ENCODE measurements at regions not wholly inside any gene's neighbourhood (a gene's known extent, or its start where the extent isn't known, plus 50 kb on each side); places are given as distances from the start of the nearest gene placed in this dataset.
A peak's percentile ranks its signal among the peaks of the same experiment; 100 is the strongest.

- Histone ChIP-seq H3K4me2 (no peak overlapping the region), H3K4me1 (no peaks in the 10 kb centered on the region), H3K4me3 (no peak overlapping the region), H3K27ac (no peak overlapping the region), H3K9me3 (no peaks in the 10 kb centered on the region)
- ChIA-PET CTCF (no interaction called here), POLR2A (no interaction called here)
- DNase-seq (ENCODE audit: low read depth in 1 of 2, low spot score in 1 of 2), result no peak
- 59% methylated on average over 5 of the region's 5 CpGs for WGBS (ENCODE audit: missing lambda C conversion rate)
- FAIRE-seq, result no peak
- TF ChIP-seq TP53 (CRISPR knock-in tag; IDR thresholded peaks at IDR 0.05), result no peak
- TF ChIP-seq ATOH8 (CRISPR knock-in tag; IDR thresholded peaks at IDR 0.05; ENCODE audit: low read depth), result no peak
- no peak for TF ChIP-seq EHMT2 (IDR thresholded peaks at IDR 0.05; ENCODE audit: low read depth)
- no peak for TF ChIP-seq BCL3 (IDR thresholded peaks at IDR 0.05)
- TF ChIP-seq HES2 (IDR thresholded peaks at IDR 0.05), result no peak
- TF ChIP-seq NR3C1 (IDR thresholded peaks at IDR 0.05), result no peak
- no peak for TF ChIP-seq RNF2 (IDR thresholded peaks at IDR 0.05; ENCODE audit: borderline replicate concordance, low read depth)
- no peak for TF ChIP-seq ZSCAN20 (CRISPR knock-in tag; IDR thresholded peaks at IDR 0.05)
- TF ChIP-seq REST (IDR thresholded peaks at IDR 0.05), result no peak
- no peak for TF ChIP-seq CEBPB (IDR thresholded peaks at IDR 0.05)
- TF ChIP-seq MAZ (IDR thresholded peaks at IDR 0.05; ENCODE audit: borderline replicate concordance, low read depth, low read length), result no peak
- no peak for TF ChIP-seq FOSL2 (IDR thresholded peaks at IDR 0.05)
- TF ChIP-seq FOSL2 (CRISPR knock-in tag; IDR thresholded peaks at IDR 0.05), result no peak
- no peak for TF ChIP-seq USF2 (IDR thresholded peaks at IDR 0.05)
- no peak for TF ChIP-seq MAFK (IDR thresholded peaks at IDR 0.05; ENCODE audit: partially characterized antibody)
- no peak for TF ChIP-seq HOXB5 (CRISPR knock-in tag; IDR thresholded peaks at IDR 0.05)
- TF ChIP-seq SREBF2 (IDR thresholded peaks at IDR 0.05), result no peak
- no peak for TF ChIP-seq JUN (IDR thresholded peaks at IDR 0.05)
- TF ChIP-seq ZNF302 (CRISPR knock-in tag; IDR thresholded peaks at IDR 0.05), result no peak
- no peak for ATAC-seq
These were observed 114.9 kb downstream of the DSC3 start for GRCh38 chr18:30927517-30928075.

GRCh38 chr18:30927042-30927441, 115.5 kb downstream of the DSC3 start:
- Histone ChIP-seq H3K4me2 (no peak overlapping the region), H3K27ac (no peak overlapping the region), H3K4me3 (no peak overlapping the region), H3K4me1 (no peaks in the 10 kb centered on the region), H3K9me3 (no peaks in the 10 kb centered on the region)
- DNase-seq (ENCODE audit: low read depth in 1 of 2, low spot score in 1 of 2) (no peak), ATAC-seq (no peak), FAIRE-seq (no peak)
- POLR2A ChIA-PET, result no interaction called here
- TF ChIP-seq MAFK (IDR thresholded peaks at IDR 0.05; ENCODE audit: partially characterized antibody) (peak; percentile 9), NPAS2 (CRISPR knock-in tag; IDR thresholded peaks at IDR 0.05; ENCODE audit: borderline replicate concordance) (no peak), KDM5A (IDR thresholded peaks at IDR 0.05) (no peak), CTCF (IDR thresholded peaks at IDR 0.05) (no peak), EHMT2 (IDR thresholded peaks at IDR 0.05; ENCODE audit: low read depth) (no peak), TP53 (CRISPR knock-in tag; IDR thresholded peaks at IDR 0.05) (no peak)
- CTCF ChIA-PET, result no interaction called here
- 91% methylated on average over 1 of the region's 1 CpG for WGBS (ENCODE audit: missing lambda C conversion rate)
